Psoas muscle (tissue), 7 donors: ENCODE measurements at regions not wholly inside any gene's neighbourhood (a gene's known extent, or its start where the extent isn't known, plus 50 kb on each side); places are given as distances from the start of the nearest gene placed in this dataset.

Source experiments
- ATAC-seq, 4 donors: fragments of 200-7000 bp; cut with Tn5 transposase; one replicate each; pipeline ENCODE4 v1.9.1; 2020; ENCODE audit warnings: moderate library complexity in 3 of 4, mild to moderate bottlenecking in 2 of 4
- DNase-seq, 2 donors: peaks; one replicate each; pipeline ENCODE4 v3.0.0-alpha.2; 2020
- H3K27ac ChIP-seq: fragments of 200-600 bp; one replicate; pipeline ENCODE4 v1.8.0; 2022
- H3K27me3 ChIP-seq, 3 donors: fragments of 200-600 bp in 1 of 3; one replicate each; pipeline versions ENCODE4 v1.6.1 to v1.8.0; 2013 to 2022; ENCODE audit warnings: low read length in 2 of 3, mild to moderate bottlenecking in 2 of 3, moderate library complexity in 1 of 3; ENCODE audit not compliant: insufficient read depth in 3 of 3
- H3K36me3 ChIP-seq, 2 donors: fragments of 200-600 bp in 1 of 2; one replicate each; pipeline versions ENCODE4 v1.6.1 to v1.8.0; 2013 to 2022; ENCODE audit warnings: low read depth in 1 of 2, mild to moderate bottlenecking in 1 of 2, moderate library complexity in 1 of 2; ENCODE audit not compliant: insufficient read depth in 1 of 2
- H3K4me1 ChIP-seq: fragments of 200-600 bp; one replicate; pipeline ENCODE4 v1.8.0; 2022
- H3K4me3 ChIP-seq: fragments of 200-600 bp; one replicate; pipeline ENCODE4 v1.8.0; 2022; ENCODE audit warnings: mild to moderate bottlenecking
- H3K9me3 ChIP-seq: fragments of 200-600 bp; one replicate; pipeline ENCODE4 v1.8.0; 2022
- WGBS, 3 donors: extraction: QIAGEN DNeasy Blood & Tissue Kit; methylation state at CpG; one replicate each; pipeline versions ENCODE4 v1.1.6 to v1.1.7; 2013; 5-methylcytosine and 5-hydroxymethylcytosine counted together
- intact Hi-C, 2 donors: fragments of 100-400 bp; cut with DNase I; formaldehyde crosslinking; loops; one replicate each; pipeline versions ENCODE4 v1.11.0 to v1.14.2; 2022
- TF ChIP-seq, protein P1 (sequence below): fragments of 200-600 bp; IDR thresholded peaks from one replicate; pipeline ENCODE4 v1.8.0; 2022; ENCODE audit warnings: antibody characterized with exemption
- donor health status: healthy with polysubstance abuse.
- donor health status: DM: no; HTN: no; CAD: no; lungs with moderate emphysema.
- donor health status: Bipolar disorder and iron deficiency.
- donor health status: healthy.
- donor health status: DM: yes; HTN: yes; CAD: no.
- donor health status: DM: no; HTN: no; CAD: no.
- donor health status: DM: yes; HTN: yes; CAD: no.

DNA sequence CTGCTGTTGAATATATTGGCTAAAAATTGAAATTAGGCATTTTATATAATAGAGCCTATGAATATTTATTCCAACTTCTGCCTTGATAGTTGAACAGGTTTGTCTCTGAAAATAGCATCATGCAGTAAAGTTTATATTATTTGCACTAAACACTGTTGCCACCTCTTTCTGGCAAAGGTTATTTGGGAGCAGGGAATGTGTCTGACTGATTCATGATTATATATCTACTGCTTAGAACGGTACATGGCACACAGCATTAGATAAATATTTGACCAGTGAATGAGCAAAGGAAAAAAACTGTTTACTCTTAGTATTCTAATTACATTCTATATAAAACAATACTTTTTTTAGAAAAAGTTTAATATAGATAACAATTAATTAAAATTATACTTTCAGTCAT lies 123.1 kb upstream of the MGAT4C start:
- peaks cover 3% of the 10 kb centered on the region for H3K9me3 ChIP-seq
- H3K4me3 ChIP-seq: no peak overlapping the region
- WGBS, 3 donors: 55 to 77% (median 66%) methylated on average over 1 of the region's 1 CpG
- ATAC-seq: no peak
- H3K4me1 ChIP-seq: no peaks in the 10 kb centered on the region
- DNase-seq: no peak
- no peaks in the 10 kb centered on the region for H3K36me3 ChIP-seq
- intact Hi-C loops: no loop called here
- TF ChIP-seq, protein P1, sequence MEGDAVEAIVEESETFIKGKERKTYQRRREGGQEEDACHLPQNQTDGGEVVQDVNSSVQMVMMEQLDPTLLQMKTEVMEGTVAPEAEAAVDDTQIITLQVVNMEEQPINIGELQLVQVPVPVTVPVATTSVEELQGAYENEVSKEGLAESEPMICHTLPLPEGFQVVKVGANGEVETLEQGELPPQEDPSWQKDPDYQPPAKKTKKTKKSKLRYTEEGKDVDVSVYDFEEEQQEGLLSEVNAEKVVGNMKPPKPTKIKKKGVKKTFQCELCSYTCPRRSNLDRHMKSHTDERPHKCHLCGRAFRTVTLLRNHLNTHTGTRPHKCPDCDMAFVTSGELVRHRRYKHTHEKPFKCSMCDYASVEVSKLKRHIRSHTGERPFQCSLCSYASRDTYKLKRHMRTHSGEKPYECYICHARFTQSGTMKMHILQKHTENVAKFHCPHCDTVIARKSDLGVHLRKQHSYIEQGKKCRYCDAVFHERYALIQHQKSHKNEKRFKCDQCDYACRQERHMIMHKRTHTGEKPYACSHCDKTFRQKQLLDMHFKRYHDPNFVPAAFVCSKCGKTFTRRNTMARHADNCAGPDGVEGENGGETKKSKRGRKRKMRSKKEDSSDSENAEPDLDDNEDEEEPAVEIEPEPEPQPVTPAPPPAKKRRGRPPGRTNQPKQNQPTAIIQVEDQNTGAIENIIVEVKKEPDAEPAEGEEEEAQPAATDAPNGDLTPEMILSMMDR: no peak
- no peaks in the 10 kb centered on the region for H3K27me3 ChIP-seq
- no peak overlapping the region for H3K27ac ChIP-seq

DNA sequence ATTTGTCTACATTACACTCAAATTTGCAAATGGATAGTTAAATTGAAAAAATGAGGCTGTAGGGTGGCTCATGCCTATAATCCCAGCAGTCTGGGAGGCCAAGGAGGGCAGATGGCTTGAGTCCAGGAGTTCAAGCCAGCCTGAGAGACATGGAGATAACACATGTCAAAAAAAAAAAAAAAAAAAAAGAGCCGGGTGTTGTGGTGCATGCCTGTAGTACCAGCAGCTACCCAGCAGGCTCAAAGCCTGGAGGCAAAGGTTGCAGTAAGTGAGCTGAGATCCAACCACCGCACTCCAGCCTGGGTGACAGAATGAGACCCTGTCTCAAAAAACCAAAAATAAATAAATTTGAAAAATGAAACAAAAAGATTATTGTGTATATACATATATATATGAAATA lies 119.9 kb upstream of the MGAT4C start:
- no peak for DNase-seq

DNA sequence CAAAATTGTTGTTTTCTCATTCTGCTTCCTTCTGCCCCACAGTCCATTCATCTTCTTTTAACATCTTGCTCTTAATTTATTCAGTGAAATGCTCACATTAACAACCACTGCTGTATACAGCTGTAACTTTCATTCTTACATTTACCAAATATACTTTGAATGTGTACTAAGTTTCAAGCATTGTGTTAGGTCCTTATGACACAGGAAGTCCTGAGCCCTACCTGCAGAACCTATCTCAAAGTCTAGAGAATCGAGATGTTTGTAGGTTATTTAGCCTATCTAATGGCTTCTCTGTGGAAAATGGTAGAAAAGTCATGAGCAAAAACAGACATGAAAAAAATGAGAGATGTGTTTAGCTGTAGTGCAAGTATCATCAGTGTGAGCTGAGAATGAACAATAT lies 117.6 kb upstream of the MGAT4C start:
- no peak overlapping the region for H3K27ac ChIP-seq
- H3K9me3 ChIP-seq: peaks cover 3% of the 10 kb centered on the region
- H3K4me3 ChIP-seq: no peak overlapping the region
- WGBS, 3 donors: 83 to 95% (median 87%) methylated on average over 1 of the region's 1 CpG
- no peaks in the 10 kb centered on the region for H3K27me3 ChIP-seq
- TF ChIP-seq, protein P1: no peak
- intact Hi-C loops: no loop called here
- ATAC-seq (no peak), DNase-seq (no peak)
- no peaks in the 10 kb centered on the region for H3K4me1 ChIP-seq
- H3K36me3 ChIP-seq: no peaks in the 10 kb centered on the region

More for the DNA sequence above, 119.9 kb upstream of the MGAT4C start:
- no peaks in the 10 kb centered on the region for H3K36me3 ChIP-seq
- TF ChIP-seq, protein P1: no peak
- intact Hi-C loops: no loop called here
- no peaks in the 10 kb centered on the region for H3K4me1 ChIP-seq
- no peak overlapping the region for H3K4me3 ChIP-seq
- 46 to 90% (median 57%) methylated on average over 1 to 2 of the region's 2 CpGs for WGBS, 3 donors
- ATAC-seq: no peak
- H3K27ac ChIP-seq: no peak overlapping the region
- no peaks in the 10 kb centered on the region for H3K27me3 ChIP-seq
- H3K9me3 ChIP-seq: peaks cover 3% of the 10 kb centered on the region

DNA sequence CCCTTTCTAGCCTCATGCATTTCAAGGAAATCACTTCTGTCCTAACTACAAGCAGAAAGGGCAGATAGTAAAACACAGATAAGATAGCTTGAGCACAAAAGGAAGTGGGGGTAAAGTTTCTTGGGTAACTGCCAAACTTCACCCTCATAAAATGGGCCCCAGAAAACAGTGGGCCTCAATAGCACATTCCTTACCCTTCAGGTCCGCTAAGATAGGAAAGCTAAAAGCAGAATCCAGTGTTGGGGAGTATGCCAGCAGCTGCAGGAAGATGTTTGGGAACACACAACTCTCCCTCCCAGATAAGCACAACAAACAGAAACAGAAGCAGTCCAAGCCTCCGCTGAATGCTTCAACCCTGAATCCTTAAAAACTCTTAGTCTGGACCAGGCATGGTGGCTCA lies 110.9 kb upstream of the MGAT4C start:
- Histone ChIP-seq H3K9me3 (no peaks in the 10 kb centered on the region), H3K27me3 (no peaks in the 10 kb centered on the region), H3K27ac (no peak overlapping the region), H3K36me3 (no peaks in the 10 kb centered on the region), H3K4me1 (no peaks in the 10 kb centered on the region), H3K4me3 (no peak overlapping the region)
- ATAC-seq (no peak), DNase-seq (no peak)
- intact Hi-C loops: no loop called here
- TF ChIP-seq, protein P1: no peak
- WGBS, 3 donors: 76 to 85% (median 77%) methylated on average over 2 of the region's 2 CpGs

DNA sequence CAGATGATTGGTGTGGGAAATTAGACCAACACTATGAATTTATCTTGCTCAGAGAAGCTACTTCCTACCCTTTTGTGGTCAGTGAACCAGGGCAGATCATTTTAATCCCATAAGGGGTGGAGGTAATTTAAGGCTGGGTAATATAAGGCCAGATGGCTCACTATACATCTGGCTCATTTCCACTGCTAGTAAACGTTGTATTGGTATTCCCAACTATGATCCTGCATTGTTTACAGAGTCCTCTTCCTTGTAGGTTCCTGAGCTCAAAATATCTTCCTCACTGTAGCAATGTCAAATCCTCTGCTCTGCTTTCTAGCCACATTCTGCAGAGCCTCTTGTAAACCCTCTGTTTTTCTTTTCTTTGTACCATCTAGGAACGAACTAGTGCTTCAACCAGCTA lies 93.0 kb upstream of the MGAT4C start:
- Histone ChIP-seq H3K4me1 (no peaks in the 10 kb centered on the region), H3K36me3 (no peaks in the 10 kb centered on the region), H3K27ac (no peak overlapping the region), H3K4me3 (no peak overlapping the region), H3K9me3 (no peaks in the 10 kb centered on the region), H3K27me3 (no peaks in the 10 kb centered on the region)
- TF ChIP-seq, protein P1: no peak
- no peak for ATAC-seq
- no peak for DNase-seq
- intact Hi-C loops: no loop called here
- WGBS, 3 donors: 29 to 39% (median 35%) methylated on average over 2 of the region's 2 CpGs
